ENCODE measurements at regions not wholly inside any gene's neighbourhood (a gene's known extent, or its start where the extent isn't known, plus 50 kb on each side); places are given as distances from the start of the nearest gene placed in this dataset.

DNA sequence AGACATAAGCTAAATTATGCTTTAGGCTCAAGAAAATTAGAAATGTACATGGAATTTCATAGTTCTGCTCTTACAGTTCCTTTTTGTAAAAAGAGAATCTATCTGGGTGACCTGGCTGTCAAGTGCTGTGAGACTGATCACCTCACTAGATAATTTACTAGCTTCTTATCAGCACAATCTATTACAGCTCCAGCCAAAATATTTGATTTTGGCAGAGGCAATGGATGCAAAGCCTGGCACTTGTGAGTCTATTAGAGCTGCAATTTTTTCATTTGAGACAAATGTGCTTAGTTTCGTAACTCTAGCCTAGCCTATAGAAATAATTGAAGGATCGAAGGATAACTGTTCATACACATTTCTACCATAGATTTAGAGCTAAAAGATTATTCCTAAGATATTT is 927.5 kb downstream of the SLC6A15 start:
- no peak overlapping the region for H3K14ac ChIP-seq (replicated peaks; ENCODE audit: low read depth, low read length)
- WGBS, 2 experiments (ENCODE audit: extremely low coverage in 2 of 2, insufficient read length in 1 of 2), result no CpG with 5 or more reads among the region's 2 CpGs
- no peak overlapping the region for H2AK9ac ChIP-seq (replicated peaks; ENCODE audit: low read depth, low read length, poor library complexity)
- H3K9ac ChIP-seq (ENCODE audit: low read depth, low read length), result no peak overlapping the region
- no peak overlapping the region for H2BK20ac ChIP-seq (ENCODE audit: low read depth, low read length)
- in situ Hi-C loops (cut with MboI; ENCODE audit: low sequenced_read_pairs), result no loop called here
- no peaks in the 10 kb centered on the region for H3K4me1 ChIP-seq (ENCODE audit: control insufficient read depth, insufficient read depth, low read length)
- no peaks in the 10 kb centered on the region for H3K79me1 ChIP-seq (ENCODE audit: low read depth in 1 of 2, low read length in 2 of 2)
- no peak overlapping the region for H3K23ac ChIP-seq (ENCODE audit: low read depth, low read length)
- intact Hi-C loops (cut with micrococcal nuclease), result no loop called here
- CTCF ChIA-PET, result no interaction called here
- no peak overlapping the region for H3K27ac ChIP-seq (ENCODE audit: insufficient read depth, low read length)
- no peak overlapping the region for H2AK5ac ChIP-seq (ENCODE audit: low read depth, low read length)
- H4K20me1 ChIP-seq (ENCODE audit: insufficient read depth, low read length), result no peaks in the 10 kb centered on the region
- no peak overlapping the region for H3K56ac ChIP-seq (ENCODE audit: extremely low read depth, insufficient read depth, low read length)
- H3K9me3 ChIP-seq (ENCODE audit: control insufficient read depth, insufficient read depth, low read length), result no peaks in the 10 kb centered on the region
- dilution Hi-C loops (cut with HindIII; ENCODE audit: low sequenced_read_pairs, unreplicated experiment), result no loop called here
- H3K4me3 ChIP-seq (ENCODE audit: insufficient read depth, low read depth, low read length), result no peak overlapping the region
- H2BK15ac ChIP-seq (ENCODE audit: low read depth, low read length), result no peak overlapping the region
- no TSS peak for BruUV-seq (replicated peaks)
- H3K27me3 ChIP-seq (ENCODE audit: control insufficient read depth, insufficient read depth, low read length), result no peaks in the 10 kb centered on the region
- H4K91ac ChIP-seq (ENCODE audit: insufficient read depth, low read depth, low read length), result no peak overlapping the region
- no peak overlapping the region for H3K18ac ChIP-seq (ENCODE audit: low read depth, low read length)
- no peak for ATAC-seq (ENCODE audit: low read depth)
- no peak overlapping the region for H2BK5ac ChIP-seq (ENCODE audit: low read depth, low read length, poor library complexity, severe bottlenecking)
- no peaks in the 10 kb centered on the region for H3K9me1 ChIP-seq (ENCODE audit: insufficient read depth, low read length)
- H4K5ac ChIP-seq (ENCODE audit: low read depth, low read length), result no peak overlapping the region
- POLR2A ChIA-PET (ENCODE audit: unreplicated experiment), result no interaction called here
- H3K4ac ChIP-seq (ENCODE audit: low read depth, low read length), result no peak overlapping the region
- no peak overlapping the region for H2AFZ ChIP-seq (replicated peaks; ENCODE audit: low read length, poor library complexity)
- H3K36me3 ChIP-seq (ENCODE audit: control insufficient read depth, insufficient read depth, low read length), result no peaks in the 10 kb centered on the region
- DNase-seq, result no peak
- H4K8ac ChIP-seq (ENCODE audit: low read depth in 2 of 2, low read length in 2 of 2), result no peak overlapping the region
- TF ChIP-seq, protein P1, sequence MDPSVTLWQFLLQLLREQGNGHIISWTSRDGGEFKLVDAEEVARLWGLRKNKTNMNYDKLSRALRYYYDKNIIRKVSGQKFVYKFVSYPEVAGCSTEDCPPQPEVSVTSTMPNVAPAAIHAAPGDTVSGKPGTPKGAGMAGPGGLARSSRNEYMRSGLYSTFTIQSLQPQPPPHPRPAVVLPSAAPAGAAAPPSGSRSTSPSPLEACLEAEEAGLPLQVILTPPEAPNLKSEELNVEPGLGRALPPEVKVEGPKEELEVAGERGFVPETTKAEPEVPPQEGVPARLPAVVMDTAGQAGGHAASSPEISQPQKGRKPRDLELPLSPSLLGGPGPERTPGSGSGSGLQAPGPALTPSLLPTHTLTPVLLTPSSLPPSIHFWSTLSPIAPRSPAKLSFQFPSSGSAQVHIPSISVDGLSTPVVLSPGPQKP (IDR thresholded peaks at IDR 0.05; ENCODE audit: borderline replicate concordance, low read depth, low read length), result no peak
- no peak for TF ChIP-seq BHLHE40 (IDR thresholded peaks at IDR 0.05; ENCODE audit: low read depth, low read length)
- TF ChIP-seq, protein P2, sequence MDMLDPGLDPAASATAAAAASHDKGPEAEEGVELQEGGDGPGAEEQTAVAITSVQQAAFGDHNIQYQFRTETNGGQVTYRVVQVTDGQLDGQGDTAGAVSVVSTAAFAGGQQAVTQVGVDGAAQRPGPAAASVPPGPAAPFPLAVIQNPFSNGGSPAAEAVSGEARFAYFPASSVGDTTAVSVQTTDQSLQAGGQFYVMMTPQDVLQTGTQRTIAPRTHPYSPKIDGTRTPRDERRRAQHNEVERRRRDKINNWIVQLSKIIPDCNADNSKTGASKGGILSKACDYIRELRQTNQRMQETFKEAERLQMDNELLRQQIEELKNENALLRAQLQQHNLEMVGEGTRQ (IDR thresholded peaks at IDR 0.05; ENCODE audit: low read depth, low read length), result no peak
- no peak for TF ChIP-seq RCOR1 (IDR thresholded peaks at IDR 0.05; ENCODE audit: insufficient replicate concordance, low read length)
- no peak for TF ChIP-seq SMC3 (IDR thresholded peaks at IDR 0.05; ENCODE audit: low read depth, low read length)
- H2BK120ac ChIP-seq (ENCODE audit: low read depth, low read length), result no peak overlapping the region
- no peak overlapping the region for H3K4me2 ChIP-seq (ENCODE audit: low read depth, low read length)

All from IMR-90 (cell line).